HCT116 (cell line): ENCODE measurements at regions not wholly inside any gene's neighbourhood (a gene's known extent, or its start where the extent isn't known, plus 50 kb on each side); places are given as distances from the start of the nearest gene placed in this dataset.

Source experiments
- ATAC-seq: fragments of 200-7000 bp; cut with Tn5 transposase; 2 replicates; pipeline ENCODE4 v1.9.1; 2020; ENCODE audit warnings: mild to moderate bottlenecking, moderate library complexity
- BruUV-seq: library from RNA; stranded (reverse); fragments of 400-500 nt; replicated peaks from 2 replicates; lab custom pipeline; 2021; lab: Mats Ljungman, UMichigan
- CTCF ChIA-PET: fragments of 300-600 bp; sonication (Branson Sonifier 250); formaldehyde crosslinking; loops from one replicate; lab custom pipeline; 2021; ENCODE audit warnings: antibody characterized with exemption; lab: Charles Lee
- POLR2A ChIA-PET: fragments of 300-600, 350-600 bp; sonication (Branson Sonifier 250); formaldehyde crosslinking; loops from one replicate; lab custom pipeline; 2021; ENCODE audit warnings: antibody characterized with exemption; lab: Charles Lee
- RAD21 ChIA-PET, 2 experiments: fragments of 300-600 bp; sonication (Branson Sonifier 250); formaldehyde crosslinking; loops; one replicate each; lab custom pipeline; 2023; ENCODE audit warnings: low total read pairs in 2 of 2; ENCODE audit not compliant: uncharacterized antibody in 2 of 2, unreplicated experiment in 2 of 2, low non-redundant PET in 1 of 2; lab: Charles Lee
- DNase-seq: peaks from one replicate; pipeline ENCODE4 v3.0.0-alpha.2; 2010; ENCODE audit warnings: low read depth, low spot score
- H2AFZ ChIP-seq: fragments of 200-600 bp; shearing (Covaris generic), sonication (generic); 2 replicates; pipeline ENCODE4 v1.6.1; 2017; ENCODE audit warnings: low read depth, mixed run types, mixed read lengths, antibody characterized with exemption, low read length; ENCODE audit not compliant: poor library complexity, severe bottlenecking
- H3K27ac ChIP-seq: 2 replicates; pipeline ENCODE4 v1.5.1; 2012; ENCODE audit warnings: low read depth, low read length
- H3K27me3 ChIP-seq: fragments of 200-600 bp; sonication (generic); 2 replicates; pipeline ENCODE4 v1.6.1; 2016; ENCODE audit warnings: mixed run types, low read length, mixed read lengths; ENCODE audit not compliant: insufficient read depth
- H3K36me3 ChIP-seq, 2 experiments: fragments of 200-500 bp in 1 of 2; fragments of 200-600 bp in 1 of 2; sonication (Bioruptor generic) in 1 of 2; sonication (generic) in 1 of 2; 2 replicates each; pipeline versions ENCODE4 v1.5.1 to v1.6.1; 2014 to 2016; ENCODE audit warnings: low read length in 2 of 2, inconsistent platforms in 1 of 2, mixed read lengths in 1 of 2, mixed run types in 1 of 2; ENCODE audit not compliant: insufficient read depth in 2 of 2, control insufficient read depth in 1 of 2
- H3K4me1 ChIP-seq, 2 experiments: fragments of 200-600 bp in 1 of 2; sonication (generic) in 1 of 2; 2 replicates each; pipeline versions ENCODE4 v1.5.1 to v1.6.1; 2012 to 2017; ENCODE audit warnings: low read length in 2 of 2, inconsistent platforms in 1 of 2, mild to moderate bottlenecking in 1 of 2, mixed read lengths in 1 of 2, mixed run types in 1 of 2, moderate library complexity in 1 of 2; ENCODE audit not compliant: insufficient read depth in 2 of 2, control insufficient read depth in 1 of 2
- H3K4me2 ChIP-seq: fragments of 200-600 bp; sonication (generic); 2 replicates; pipeline ENCODE4 v1.6.1; 2017; ENCODE audit warnings: mixed run types, low read length, mixed read lengths
- H3K4me3 ChIP-seq, 2 experiments: fragments of 200-600 bp in 1 of 2; sonication (generic) in 1 of 2; replicated peaks in 1 of 2; 2 replicates each; pipeline ENCODE4 v1.5.1; 2011 to 2016; ENCODE audit warnings: low read length in 2 of 2, control low read depth in 1 of 2, low read depth in 1 of 2, mild to moderate bottlenecking in 1 of 2, mixed read lengths in 1 of 2, mixed run types in 1 of 2
- H3K79me2 ChIP-seq: fragments of 200-600 bp; sonication (generic); 2 replicates; pipeline ENCODE4 v1.6.1; 2017; ENCODE audit warnings: mild to moderate bottlenecking, mixed run types, low read length, moderate library complexity, mixed read lengths; ENCODE audit not compliant: insufficient read depth
- H3K9ac ChIP-seq: fragments of 200-600 bp; sonication (generic); 2 replicates; pipeline ENCODE4 v1.6.1; 2016; ENCODE audit warnings: low read length, mixed read lengths
- H3K9me2 ChIP-seq: fragments of 200-600 bp; sonication (generic), shearing (Covaris generic); 2 replicates; pipeline ENCODE4 v1.6.1; 2017; ENCODE audit warnings: mixed run types, mild to moderate bottlenecking, moderate library complexity; ENCODE audit not compliant: insufficient read depth
- H3K9me3 ChIP-seq, 2 experiments: fragments of 200-500 bp in 1 of 2; fragments of 200-600 bp in 1 of 2; sonication (Bioruptor generic) in 1 of 2; sonication (generic) in 1 of 2; 2 replicates each; pipeline ENCODE4 v1.6.1; 2014 to 2017; ENCODE audit warnings: low read length in 2 of 2, mixed read lengths in 2 of 2, inconsistent platforms in 1 of 2, low read depth in 1 of 2, mild to moderate bottlenecking in 1 of 2, mixed run types in 1 of 2, moderate library complexity in 1 of 2; ENCODE audit not compliant: control insufficient read depth in 1 of 2, insufficient read depth in 1 of 2
- H4K20me1 ChIP-seq: fragments of 200-600 bp; sonication (generic), shearing (Covaris generic); 2 replicates; pipeline ENCODE4 v1.6.1; 2017; ENCODE audit warnings: mixed run types, mild to moderate bottlenecking, moderate library complexity; ENCODE audit not compliant: insufficient read depth
- CBX3 ChIP-seq: IDR thresholded peaks from 2 replicates; pipeline ENCODE4 v1.6.1; 2012; ENCODE audit warnings: low read depth
- CEBPB ChIP-seq: IDR thresholded peaks from 2 replicates; pipeline ENCODE4 v1.6.1; 2012; ENCODE audit warnings: low read depth
- CTCF ChIP-seq, 3 experiments: fragments of 200-600 bp in 1 of 3; sonication (generic) in 1 of 3; IDR thresholded peaks in 2 of 3; conservative IDR thresholded peaks in 1 of 3; 2 replicates each; pipeline ENCODE4 v1.5.1; 2012 to 2017; ENCODE audit warnings: low read depth in 2 of 3, low read length in 2 of 3, antibody characterized with exemption in 1 of 3, borderline replicate concordance in 1 of 3, control low read depth in 1 of 3, mild to moderate bottlenecking in 1 of 3, mixed read lengths in 1 of 3, mixed run types in 1 of 3, moderate library complexity in 1 of 3; ENCODE audit not compliant: insufficient read depth in 1 of 3
- EGR1 ChIP-seq: IDR thresholded peaks from 2 replicates; pipeline ENCODE4 v1.6.1; 2012; ENCODE audit warnings: low read depth
- ELF1 ChIP-seq: IDR thresholded peaks from 2 replicates; pipeline ENCODE4 v1.6.1; 2012; ENCODE audit warnings: low read depth, borderline replicate concordance
- EZH2 ChIP-seq: fragments of 200-600 bp; sonication (generic); IDR thresholded peaks from 2 replicates; pipeline ENCODE4 v1.6.1; 2017; ENCODE audit warnings: antibody characterized with exemption, mixed run types
- EZH2phosphoT487 ChIP-seq: fragments of 200-600 bp; IDR thresholded peaks from 2 replicates; pipeline ENCODE4 v1.6.1; 2018; ENCODE audit warnings: antibody characterized with exemption, borderline replicate concordance
- FOSL1 ChIP-seq: IDR thresholded peaks from 2 replicates; pipeline ENCODE4 v1.6.1; 2012; ENCODE audit warnings: low read depth
- JUND ChIP-seq: IDR thresholded peaks from 2 replicates; pipeline ENCODE4 v1.6.1; 2012
- TCF7L2 ChIP-seq: IDR thresholded peaks from 2 replicates; pipeline ENCODE4 v1.7.0; 2011; ENCODE audit warnings: borderline replicate concordance, inconsistent platforms; ENCODE audit not compliant: insufficient read depth, insufficient read length; ENCODE audit errors: extremely low read depth
- ZBTB33 ChIP-seq: IDR thresholded peaks from 2 replicates; pipeline ENCODE4 v1.6.1; 2011; ENCODE audit warnings: mild to moderate bottlenecking, low read length, moderate library complexity; ENCODE audit not compliant: insufficient replicate concordance; ENCODE audit errors: extremely low read depth
- ZFX ChIP-seq: fragments of 450-650 bp; IDR thresholded peaks from 2 replicates; pipeline ENCODE4 v1.6.1; 2017
- ZNF274 ChIP-seq: fragments of 200-500 bp; sonication (Bioruptor generic); IDR thresholded peaks from 2 replicates; pipeline ENCODE4 v1.6.1; 2014; ENCODE audit warnings: mild to moderate bottlenecking, low read depth, low read length, inconsistent platforms
- intact Hi-C: fragments of 100-400 bp; cut with micrococcal nuclease; formaldehyde crosslinking; loops from 2 replicates; pipeline ENCODE4 v1.10.0; 2022
- TF ChIP-seq, protein P1 (sequence below): IDR thresholded peaks from 2 replicates; pipeline ENCODE4 v1.6.1; 2012

DNA sequence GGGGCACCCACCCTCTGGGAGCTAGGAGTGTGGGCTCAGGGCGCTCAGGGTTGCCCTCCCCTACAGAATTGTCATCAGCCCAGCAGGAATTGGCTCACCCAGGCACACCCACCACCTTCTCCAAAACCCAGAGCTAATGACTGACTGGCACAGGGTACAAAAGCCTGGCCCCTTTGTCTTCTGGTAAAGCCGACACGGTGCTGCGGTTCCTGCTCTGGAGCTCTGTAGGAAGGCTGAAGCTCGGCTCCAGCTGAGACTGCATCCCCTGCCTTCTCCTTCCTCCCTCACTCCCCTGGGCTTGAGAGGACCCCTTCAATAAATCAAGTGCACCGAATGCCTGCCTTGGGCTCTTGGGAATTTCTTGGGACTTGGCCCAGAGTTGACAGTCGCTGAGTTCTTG is 117.9 kb upstream of the EEPD1 start:
- no peak for ATAC-seq
- no peaks in the 10 kb centered on the region for H3K4me1 ChIP-seq
- CTCF ChIA-PET = no interaction called here
- H3K79me2 ChIP-seq = no peaks in the 10 kb centered on the region
- no peak overlapping the region for H2AFZ ChIP-seq
- H3K27ac ChIP-seq = no peak overlapping the region
- H4K20me1 ChIP-seq = no peaks in the 10 kb centered on the region
- H3K9ac ChIP-seq = no peak overlapping the region
- TF ChIP-seq CEBPB (no peak), ZBTB33 (no peak), CTCF (IDR thresholded peaks at IDR 0.05 in 2 of 3, conservative IDR thresholded peaks at IDR 0.05 in 1 of 3; ENCODE audit: borderline replicate concordance in 1 of 3, insufficient read depth in 1 of 3, low read depth in 2 of 3, low read length in 2 of 3) (no peak), ZFX (no peak), FOSL1 (no peak), CBX3 (no peak), ELF1 (no peak), JUND (no peak), TCF7L2 (no peak), ZNF274 (no peak), EZH2 (no peak), EGR1 (no peak), EZH2phosphoT487 (no peak)
- TF ChIP-seq, protein P1, sequence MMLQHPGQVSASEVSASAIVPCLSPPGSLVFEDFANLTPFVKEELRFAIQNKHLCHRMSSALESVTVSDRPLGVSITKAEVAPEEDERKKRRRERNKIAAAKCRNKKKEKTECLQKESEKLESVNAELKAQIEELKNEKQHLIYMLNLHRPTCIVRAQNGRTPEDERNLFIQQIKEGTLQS = no peak
- TF ChIP-seq, all 23 proteins: peak for 0
- BruUV-seq = no TSS peak
- POLR2A ChIA-PET = no interaction called here
- H3K4me3 ChIP-seq = no peak overlapping the region
- no peaks in the 10 kb centered on the region for H3K36me3 ChIP-seq
- H3K4me2 ChIP-seq = no peak overlapping the region
- H3K27me3 ChIP-seq = no peaks in the 10 kb centered on the region
- DNase-seq = no peak
- no peaks in the 10 kb centered on the region for H3K9me3 ChIP-seq
- RAD21 ChIA-PET = no interaction called here
- intact Hi-C loops = no loop called here
- H3K9me2 ChIP-seq = no peaks in the 10 kb centered on the region
